Parathyroid adenoma (tissue), 2 donors: ENCODE measurements at regions not wholly inside any gene's neighbourhood (a gene's known extent, or its start where the extent isn't known, plus 50 kb on each side); places are given as distances from the start of the nearest gene placed in this dataset.

Experiments used
- H2AFZ ChIP-seq: fragments of 300-600 bp; sonication (generic); one replicate; pipeline ENCODE4 v1.7.0; 2017; ENCODE audit warnings: antibody characterized with exemption, mild to moderate bottlenecking
- H3K27ac ChIP-seq: fragments of 300-600 bp; sonication (generic); one replicate; pipeline ENCODE4 v1.7.0; 2017
- H3K27me3 ChIP-seq: fragments of 300-600 bp; sonication (generic); one replicate; pipeline ENCODE4 v1.7.0; 2017; ENCODE audit warnings: low read length; ENCODE audit not compliant: control insufficient read depth, insufficient read depth
- H3K36me3 ChIP-seq: fragments of 300-600 bp; sonication (generic); one replicate; pipeline ENCODE4 v1.7.0; 2017; ENCODE audit warnings: low read length; ENCODE audit not compliant: control insufficient read depth, insufficient read depth
- H3K4me1 ChIP-seq: fragments of 300-600 bp; sonication (generic); one replicate; pipeline ENCODE4 v1.7.0; 2017; ENCODE audit warnings: control low read depth
- H3K4me2 ChIP-seq: fragments of 300-600 bp; sonication (generic); one replicate; pipeline ENCODE4 v1.7.0; 2017; ENCODE audit warnings: low read length
- H3K4me3 ChIP-seq: fragments of 300-600 bp; sonication (generic); one replicate; pipeline ENCODE4 v1.7.0; 2017; ENCODE audit warnings: low read depth, low read length
- H3K79me2 ChIP-seq: fragments of 300-600 bp; sonication (generic); one replicate; pipeline ENCODE4 v1.7.0; 2017; ENCODE audit warnings: control low read depth
- H3K9ac ChIP-seq: fragments of 300-600 bp; sonication (generic); one replicate; pipeline ENCODE4 v1.7.0; 2017; ENCODE audit warnings: mild to moderate bottlenecking
- H3K9me3 ChIP-seq: fragments of 300-600 bp; sonication (generic); one replicate; pipeline ENCODE4 v1.7.0; 2017; ENCODE audit warnings: low read length; ENCODE audit not compliant: control insufficient read depth
- TF ChIP-seq, protein P1 (sequence below): fragments of 300-600 bp; sonication (generic); IDR thresholded peaks from one replicate; pipeline ENCODE4 v1.7.0; 2017; ENCODE audit warnings: antibody characterized with exemption, mild to moderate bottlenecking
- donor health status: primary hyperparathyroidism.

DNA sequence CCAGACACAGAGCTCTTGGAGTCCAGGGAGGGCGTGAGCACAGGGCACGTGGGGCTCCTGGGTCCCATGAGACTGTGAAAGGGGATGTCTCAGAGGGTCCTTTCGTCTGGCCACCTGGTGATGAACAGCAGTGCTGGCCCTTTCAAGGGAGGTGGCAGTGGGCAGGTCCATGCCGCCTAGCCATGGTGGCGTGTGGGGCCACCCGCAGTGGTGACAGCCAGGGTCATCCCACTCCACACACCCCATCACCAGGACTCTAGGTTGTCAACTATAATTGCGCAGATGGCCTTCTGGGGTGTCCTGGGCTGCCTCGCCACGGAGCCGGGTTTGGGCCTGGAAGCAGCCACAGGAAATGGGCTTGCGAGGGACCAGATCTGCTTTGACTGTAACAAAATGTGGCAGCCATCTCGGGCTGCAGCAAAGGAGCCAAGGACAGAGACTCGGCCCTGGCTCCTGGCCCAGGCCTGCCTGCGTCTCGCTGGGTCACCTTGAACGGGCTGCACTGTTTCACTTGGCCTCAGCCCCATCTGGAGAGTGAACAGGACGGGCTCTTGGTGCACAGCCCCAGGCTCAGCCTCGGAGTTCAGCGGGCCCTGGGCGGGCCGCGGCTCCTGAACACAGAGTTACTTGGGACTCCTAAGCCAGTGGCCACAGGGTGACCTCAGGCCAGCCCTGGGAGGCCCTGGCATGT is 1350.5 kb downstream of the BRD1 start:
- TF ChIP-seq, protein P1, sequence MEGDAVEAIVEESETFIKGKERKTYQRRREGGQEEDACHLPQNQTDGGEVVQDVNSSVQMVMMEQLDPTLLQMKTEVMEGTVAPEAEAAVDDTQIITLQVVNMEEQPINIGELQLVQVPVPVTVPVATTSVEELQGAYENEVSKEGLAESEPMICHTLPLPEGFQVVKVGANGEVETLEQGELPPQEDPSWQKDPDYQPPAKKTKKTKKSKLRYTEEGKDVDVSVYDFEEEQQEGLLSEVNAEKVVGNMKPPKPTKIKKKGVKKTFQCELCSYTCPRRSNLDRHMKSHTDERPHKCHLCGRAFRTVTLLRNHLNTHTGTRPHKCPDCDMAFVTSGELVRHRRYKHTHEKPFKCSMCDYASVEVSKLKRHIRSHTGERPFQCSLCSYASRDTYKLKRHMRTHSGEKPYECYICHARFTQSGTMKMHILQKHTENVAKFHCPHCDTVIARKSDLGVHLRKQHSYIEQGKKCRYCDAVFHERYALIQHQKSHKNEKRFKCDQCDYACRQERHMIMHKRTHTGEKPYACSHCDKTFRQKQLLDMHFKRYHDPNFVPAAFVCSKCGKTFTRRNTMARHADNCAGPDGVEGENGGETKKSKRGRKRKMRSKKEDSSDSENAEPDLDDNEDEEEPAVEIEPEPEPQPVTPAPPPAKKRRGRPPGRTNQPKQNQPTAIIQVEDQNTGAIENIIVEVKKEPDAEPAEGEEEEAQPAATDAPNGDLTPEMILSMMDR = no peak
- Histone ChIP-seq H3K4me3 (no peak overlapping the region), H3K27ac (no peak overlapping the region)

DNA sequence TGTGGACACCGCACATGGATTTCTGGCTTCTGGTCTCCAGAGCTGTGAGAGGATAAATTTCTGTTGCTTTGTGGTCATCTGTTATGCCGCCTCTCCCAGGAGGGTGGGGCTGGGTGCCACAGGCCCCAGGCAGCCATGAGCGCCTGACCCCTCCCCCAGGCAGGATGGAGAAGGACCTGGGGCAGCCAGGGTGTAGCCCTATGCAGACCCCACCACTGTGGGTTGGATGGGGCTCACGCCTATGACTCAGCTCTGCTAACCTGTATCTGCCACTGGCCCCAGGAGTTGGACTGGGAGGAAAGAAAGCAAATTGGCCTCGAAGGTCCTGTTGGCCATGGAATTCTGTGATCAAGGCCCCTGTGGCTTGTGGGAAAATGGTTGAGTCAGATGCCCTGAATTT is 1351.1 kb downstream of the BRD1 start:
- no peak overlapping the region for H3K27ac ChIP-seq
- TF ChIP-seq, protein P1 = no peak
- H3K36me3 ChIP-seq = no peaks in the 10 kb centered on the region
- H3K4me1 ChIP-seq = no peaks in the 10 kb centered on the region
- no peaks in the 10 kb centered on the region for H3K79me2 ChIP-seq
- no peak overlapping the region for H3K4me2 ChIP-seq
- H3K9ac ChIP-seq = no peak overlapping the region
- H3K4me3 ChIP-seq = no peak overlapping the region
- no peaks in the 10 kb centered on the region for H3K9me3 ChIP-seq
- H2AFZ ChIP-seq = no peak overlapping the region
- H3K27me3 ChIP-seq = no peaks in the 10 kb centered on the region

More for the DNA sequence above, 1350.5 kb downstream of the BRD1 start:
- no peak overlapping the region for H3K9ac ChIP-seq
- H3K9me3 ChIP-seq = no peaks in the 10 kb centered on the region
- no peaks in the 10 kb centered on the region for H3K4me1 ChIP-seq
- no peak overlapping the region for H3K4me2 ChIP-seq
- no peaks in the 10 kb centered on the region for H3K36me3 ChIP-seq
- no peak overlapping the region for H2AFZ ChIP-seq
- no peaks in the 10 kb centered on the region for H3K27me3 ChIP-seq
- no peaks in the 10 kb centered on the region for H3K79me2 ChIP-seq

DNA sequence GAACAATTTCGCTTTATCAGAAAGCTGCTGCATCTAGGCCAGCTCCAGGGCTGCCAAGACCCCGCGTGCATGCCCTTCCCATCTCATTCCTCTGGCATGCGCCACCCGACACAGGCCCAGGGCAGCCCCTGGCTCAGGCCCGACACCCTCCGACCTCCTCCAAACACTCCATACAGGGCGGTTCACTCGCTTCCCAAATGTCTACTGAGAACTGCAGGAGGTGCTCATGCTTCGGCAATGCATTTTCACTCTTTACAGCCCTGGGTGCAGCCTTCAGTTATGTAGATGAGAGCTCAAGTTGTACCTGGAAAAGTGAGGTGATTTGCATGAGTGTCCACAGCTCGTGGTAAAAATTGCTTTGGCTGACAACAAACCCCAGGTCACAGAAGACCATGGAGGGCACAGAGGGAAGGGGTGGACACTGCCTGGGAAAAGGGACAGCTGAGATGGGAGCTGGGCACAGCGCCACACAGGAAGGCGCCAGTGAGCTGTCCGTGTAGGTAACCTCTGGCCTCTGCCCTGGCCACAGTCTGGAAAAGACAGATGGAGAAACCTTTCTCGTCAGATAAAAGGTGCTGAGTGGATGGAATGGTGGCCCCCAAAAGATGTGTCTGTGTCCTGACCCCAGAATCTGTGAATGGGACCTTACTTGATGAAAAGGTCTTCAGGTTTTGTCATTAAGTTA is 1351.9 kb downstream of the BRD1 start:
- Histone ChIP-seq H3K9me3 (no peaks in the 10 kb centered on the region), H3K4me3 (no peak overlapping the region), H3K79me2 (no peaks in the 10 kb centered on the region), H3K4me2 (no peak overlapping the region), H2AFZ (no peak overlapping the region), H3K27me3 (no peaks in the 10 kb centered on the region), H3K36me3 (no peaks in the 10 kb centered on the region), H3K27ac (no peak overlapping the region), H3K9ac (no peak overlapping the region), H3K4me1 (no peaks in the 10 kb centered on the region)
- TF ChIP-seq, protein P1 = no peak

DNA sequence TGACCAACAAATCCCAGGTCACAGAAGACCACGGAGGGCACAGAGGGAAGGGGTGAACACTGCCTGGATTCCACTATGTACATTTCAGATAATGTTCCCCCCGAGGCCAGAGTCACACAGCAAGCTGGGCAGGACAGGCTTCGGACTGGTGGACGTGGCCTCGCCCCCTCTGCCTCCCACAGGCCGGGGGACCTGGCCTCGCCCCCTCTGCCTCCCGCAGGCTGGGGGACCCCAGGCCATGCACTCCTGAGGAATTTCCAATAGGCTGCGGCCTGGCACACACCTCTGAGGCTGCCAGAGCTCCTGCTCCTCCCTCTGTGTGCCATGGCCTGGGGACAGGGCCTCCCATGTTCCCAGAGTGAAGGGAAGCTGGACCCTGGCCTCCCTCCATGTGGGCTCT is 1352.8 kb downstream of the BRD1 start:
- H3K36me3 ChIP-seq = no peaks in the 10 kb centered on the region
- no peak overlapping the region for H3K9ac ChIP-seq
- no peaks in the 10 kb centered on the region for H3K4me1 ChIP-seq
- no peak overlapping the region for H3K27ac ChIP-seq
- H2AFZ ChIP-seq = no peak overlapping the region
- no peaks in the 10 kb centered on the region for H3K79me2 ChIP-seq
- H3K4me3 ChIP-seq = no peak overlapping the region
- H3K9me3 ChIP-seq = no peaks in the 10 kb centered on the region
- H3K27me3 ChIP-seq = no peaks in the 10 kb centered on the region
- TF ChIP-seq, protein P1 = no peak
- H3K4me2 ChIP-seq = no peak overlapping the region
